Stomach (tissue), 4 donors: ENCODE measurements at regions not wholly inside any gene's neighbourhood (a gene's known extent, or its start where the extent isn't known, plus 50 kb on each side); places are given as distances from the start of the nearest gene placed in this dataset.

Source experiments
- EP300 ChIP-seq: sonication (generic); formaldehyde crosslinking; IDR thresholded peaks from one replicate; pipeline ENCODE4 v1.6.1; 2017; ENCODE audit warnings: antibody characterized with exemption
- POLR2A ChIP-seq, 4 donors: fragments of 450-650 bp; IDR thresholded peaks; one replicate each; pipeline ENCODE4 v1.6.1; 2016; ENCODE audit warnings: antibody characterized with exemption in 4 of 4, control low read depth in 2 of 4, mild to moderate bottlenecking in 1 of 4, moderate library complexity in 1 of 4
- POLR2AphosphoS5 ChIP-seq, 3 donors: sonication (generic); formaldehyde crosslinking; IDR thresholded peaks; one replicate each; pipeline ENCODE4 v1.6.1; 2016; ENCODE audit warnings: antibody characterized with exemption in 3 of 3
- TF ChIP-seq, protein P1 (sequence below), 7 experiments: fragments of 450-650 bp in 4 of 7; fragments of 200-600 bp in 3 of 7; sonication (generic) in 3 of 7; IDR thresholded peaks; one replicate each; pipeline ENCODE4 v1.5.1; 2016 to 2019; ENCODE audit warnings: antibody characterized with exemption in 7 of 7, control low read depth in 2 of 7, mild to moderate bottlenecking in 1 of 7

- TF ChIP-seq, protein P1, sequence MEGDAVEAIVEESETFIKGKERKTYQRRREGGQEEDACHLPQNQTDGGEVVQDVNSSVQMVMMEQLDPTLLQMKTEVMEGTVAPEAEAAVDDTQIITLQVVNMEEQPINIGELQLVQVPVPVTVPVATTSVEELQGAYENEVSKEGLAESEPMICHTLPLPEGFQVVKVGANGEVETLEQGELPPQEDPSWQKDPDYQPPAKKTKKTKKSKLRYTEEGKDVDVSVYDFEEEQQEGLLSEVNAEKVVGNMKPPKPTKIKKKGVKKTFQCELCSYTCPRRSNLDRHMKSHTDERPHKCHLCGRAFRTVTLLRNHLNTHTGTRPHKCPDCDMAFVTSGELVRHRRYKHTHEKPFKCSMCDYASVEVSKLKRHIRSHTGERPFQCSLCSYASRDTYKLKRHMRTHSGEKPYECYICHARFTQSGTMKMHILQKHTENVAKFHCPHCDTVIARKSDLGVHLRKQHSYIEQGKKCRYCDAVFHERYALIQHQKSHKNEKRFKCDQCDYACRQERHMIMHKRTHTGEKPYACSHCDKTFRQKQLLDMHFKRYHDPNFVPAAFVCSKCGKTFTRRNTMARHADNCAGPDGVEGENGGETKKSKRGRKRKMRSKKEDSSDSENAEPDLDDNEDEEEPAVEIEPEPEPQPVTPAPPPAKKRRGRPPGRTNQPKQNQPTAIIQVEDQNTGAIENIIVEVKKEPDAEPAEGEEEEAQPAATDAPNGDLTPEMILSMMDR (IDR thresholded peaks at IDR 0.05), result no peak
- TF ChIP-seq POLR2AphosphoS5 (IDR thresholded peaks at IDR 0.05) (no peak), EP300 (no peak), POLR2A (IDR thresholded peaks at IDR 0.05) (no peak)
Measured at GRCh38 chr18:61216051-61216450, 117.2 kb upstream of the CDH20 start.
